Ectodermal cell (in vitro differentiated cells): ENCODE measurements at regions not wholly inside any gene's neighbourhood (a gene's known extent, or its start where the extent isn't known, plus 50 kb on each side); places are given as distances from the start of the nearest gene placed in this dataset.
"Not testable (repeated sequence)": the region's sequence is repeated elsewhere in the genome, so short reads cannot be mapped to it uniquely, and the experiment has no call there.

Experiments used
- H3K27ac ChIP-seq: 2 replicates; pipeline ENCODE4 v1.7.0; 2013; ENCODE audit warnings: mild to moderate bottlenecking, low read depth, low read length; ENCODE audit not compliant: insufficient read depth, poor library complexity, severe bottlenecking
- H3K27me3 ChIP-seq: 2 replicates; pipeline ENCODE4 v1.7.0; 2013; ENCODE audit warnings: mild to moderate bottlenecking, low read length; ENCODE audit not compliant: insufficient read depth, control insufficient read depth, poor library complexity, severe bottlenecking
- H3K36me3 ChIP-seq: one replicate; pipeline ENCODE4 v1.7.0; 2013; ENCODE audit warnings: low read length; ENCODE audit not compliant: control insufficient read depth, insufficient read depth
- H3K4me1 ChIP-seq: one replicate; pipeline ENCODE4 v1.7.0; 2013; ENCODE audit warnings: low read length; ENCODE audit not compliant: control insufficient read depth, insufficient read depth
- H3K4me3 ChIP-seq: 2 replicates; pipeline ENCODE4 v1.7.0; 2013; ENCODE audit warnings: low read depth, low read length, control low read depth; ENCODE audit not compliant: insufficient read depth
- H3K9me3 ChIP-seq: 2 replicates; pipeline ENCODE4 v1.7.0; 2013; ENCODE audit warnings: mild to moderate bottlenecking, low read length, moderate library complexity; ENCODE audit not compliant: control insufficient read depth
- WGBS, 2 experiments: methylation state at CpG; one replicate each; pipeline ENCODE4 v1.1.7; 2013; ENCODE audit warnings: missing lambda C conversion rate in 2 of 2; 5-methylcytosine and 5-hydroxymethylcytosine counted together

DNA sequence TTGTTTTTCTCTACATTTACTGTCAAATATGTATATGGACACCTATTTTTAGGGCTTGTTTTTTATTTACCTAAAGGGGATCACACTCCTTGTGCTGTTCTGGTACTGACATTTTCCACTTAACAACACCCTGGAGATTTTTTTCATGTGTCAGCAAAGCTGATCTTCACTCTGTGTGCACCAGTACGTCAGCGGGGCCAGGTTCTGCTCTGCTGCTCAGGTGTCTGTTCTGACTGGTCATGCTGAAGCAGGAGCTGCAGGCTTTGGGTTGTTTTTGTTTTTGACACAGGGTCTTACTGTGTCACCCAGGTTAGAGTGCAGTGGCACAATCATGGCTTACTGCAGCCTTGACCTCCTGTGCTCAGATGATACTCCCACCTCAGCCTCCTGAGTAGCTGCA lies 81.9 kb upstream of the CCND2 start:
- no peaks in the 10 kb centered on the region for H3K4me1 ChIP-seq
- H3K27me3 ChIP-seq: no peaks in the 10 kb centered on the region
- H3K4me3 ChIP-seq: no peak overlapping the region
- H3K36me3 ChIP-seq: no peaks in the 10 kb centered on the region
- 94% methylated on average over 2 of the region's 2 CpGs for WGBS, 2 experiments
- no peak overlapping the region for H3K27ac ChIP-seq
- no peaks in the 10 kb centered on the region for H3K9me3 ChIP-seq

- Histone ChIP-seq H3K9me3 (no peaks in the 10 kb centered on the region), H3K4me3 (no peak overlapping the region), H3K36me3 (no peaks in the 10 kb centered on the region), H3K27me3 (no peaks in the 10 kb centered on the region), H3K4me1 (no peaks in the 10 kb centered on the region), H3K27ac (no peak overlapping the region)
- WGBS, 2 experiments: 89 to 90% methylated on average over 3 of the region's 3 CpGs
These were observed 82.4 kb upstream of the CCND2 start for GRCh38 chr12:4191149-4191548.

- no peak overlapping the region for H3K4me3 ChIP-seq
- no peaks in the 10 kb centered on the region for H3K9me3 ChIP-seq
- no peaks in the 10 kb centered on the region for H3K36me3 ChIP-seq
- no peaks in the 10 kb centered on the region for H3K4me1 ChIP-seq
- no peak overlapping the region for H3K27ac ChIP-seq
- H3K27me3 ChIP-seq: no peaks in the 10 kb centered on the region
- WGBS, 2 experiments: 89 to 91% methylated on average over 4 to 5 of the region's 5 CpGs
These were observed 83.0 kb upstream of the CCND2 start for GRCh38 chr12:4190366-4191063.

DNA sequence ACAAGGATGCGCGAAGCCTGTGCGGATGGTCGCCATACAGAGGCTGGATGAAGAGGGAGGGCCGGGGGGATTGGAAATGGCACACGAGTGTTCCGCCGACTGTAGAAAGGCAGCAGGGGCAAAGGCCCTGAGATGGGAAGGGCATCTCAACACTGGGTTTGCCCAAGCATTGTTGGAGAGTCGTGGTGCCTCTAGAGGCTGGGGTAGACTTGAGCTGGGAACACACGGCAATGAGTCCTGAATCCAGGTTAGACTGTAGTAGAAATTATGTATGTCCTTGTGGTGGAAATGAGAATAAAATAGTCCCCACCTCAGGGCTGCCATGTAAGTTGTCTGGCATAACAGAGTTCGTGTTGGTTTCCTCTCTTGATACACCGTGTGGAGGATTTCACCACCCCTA lies 83.8 kb upstream of the CCND2 start:
- WGBS, 2 experiments: 94% methylated on average over 12 of the region's 12 CpGs

DNA sequence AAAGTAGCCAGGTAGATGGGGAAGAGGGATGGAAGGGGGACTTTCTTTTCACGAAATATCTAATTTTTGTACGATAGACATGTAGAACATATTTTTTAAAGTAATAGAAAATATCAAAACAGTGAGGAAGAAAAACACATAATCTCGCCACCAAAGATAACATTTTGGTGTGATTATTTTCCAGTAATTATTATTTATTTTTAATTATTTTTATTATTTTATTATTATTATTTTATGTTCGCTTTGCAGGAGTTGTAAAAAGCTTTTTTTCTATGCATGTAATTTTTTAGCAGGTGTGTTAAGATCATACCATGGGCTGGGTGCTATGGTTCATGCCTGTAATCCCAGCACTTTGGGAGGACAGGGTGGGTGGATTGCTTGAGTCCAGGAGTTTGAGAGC lies 85.6 kb upstream of the CCND2 start:
- 93% methylated on average over 1 of the region's 4 CpGs; no CpG with 5 or more reads in 1 of the 2 experiments for WGBS, 2 experiments
- Histone ChIP-seq H3K4me3 (no peak overlapping the region), H3K27ac (no peak overlapping the region), H3K4me1 (no peaks in the 10 kb centered on the region), H3K27me3 (no peaks in the 10 kb centered on the region), H3K9me3 (no peaks in the 10 kb centered on the region), H3K36me3 (no peaks in the 10 kb centered on the region)

More for the DNA sequence above, 83.8 kb upstream of the CCND2 start:
- no peak overlapping the region for H3K4me3 ChIP-seq
- no peaks in the 10 kb centered on the region for H3K27me3 ChIP-seq
- H3K27ac ChIP-seq: no peak overlapping the region
- H3K4me1 ChIP-seq: no peaks in the 10 kb centered on the region
- H3K9me3 ChIP-seq: no peaks in the 10 kb centered on the region
- H3K36me3 ChIP-seq: no peaks in the 10 kb centered on the region

DNA sequence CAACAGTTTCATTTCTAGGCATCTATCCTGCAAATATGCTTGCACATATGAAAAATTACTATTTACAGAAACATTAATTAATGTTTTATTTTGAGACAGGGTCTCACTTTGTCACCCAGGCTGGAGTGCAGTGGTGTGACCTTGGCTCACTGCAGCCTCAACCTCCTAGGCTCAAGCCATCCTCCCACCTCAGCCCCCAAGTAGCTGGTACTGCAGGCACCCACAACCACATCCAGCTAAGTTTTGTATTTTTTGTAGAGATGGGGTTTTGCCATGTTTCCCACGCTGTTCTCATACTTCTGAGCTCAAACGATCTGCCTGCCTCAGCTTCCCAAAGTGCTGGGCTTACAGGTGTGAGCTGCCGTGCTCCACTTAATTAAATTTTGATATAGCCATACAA lies 86.2 kb upstream of the CCND2 start:
- H3K9me3 ChIP-seq, H3K4me1 ChIP-seq, H3K4me3 ChIP-seq, H3K27me3 ChIP-seq, H3K36me3 ChIP-seq, H3K27ac ChIP-seq: not testable (repeated sequence)
- 59 to 100% methylated on average over 2 to 3 of the region's 3 CpGs for WGBS, 2 experiments

DNA sequence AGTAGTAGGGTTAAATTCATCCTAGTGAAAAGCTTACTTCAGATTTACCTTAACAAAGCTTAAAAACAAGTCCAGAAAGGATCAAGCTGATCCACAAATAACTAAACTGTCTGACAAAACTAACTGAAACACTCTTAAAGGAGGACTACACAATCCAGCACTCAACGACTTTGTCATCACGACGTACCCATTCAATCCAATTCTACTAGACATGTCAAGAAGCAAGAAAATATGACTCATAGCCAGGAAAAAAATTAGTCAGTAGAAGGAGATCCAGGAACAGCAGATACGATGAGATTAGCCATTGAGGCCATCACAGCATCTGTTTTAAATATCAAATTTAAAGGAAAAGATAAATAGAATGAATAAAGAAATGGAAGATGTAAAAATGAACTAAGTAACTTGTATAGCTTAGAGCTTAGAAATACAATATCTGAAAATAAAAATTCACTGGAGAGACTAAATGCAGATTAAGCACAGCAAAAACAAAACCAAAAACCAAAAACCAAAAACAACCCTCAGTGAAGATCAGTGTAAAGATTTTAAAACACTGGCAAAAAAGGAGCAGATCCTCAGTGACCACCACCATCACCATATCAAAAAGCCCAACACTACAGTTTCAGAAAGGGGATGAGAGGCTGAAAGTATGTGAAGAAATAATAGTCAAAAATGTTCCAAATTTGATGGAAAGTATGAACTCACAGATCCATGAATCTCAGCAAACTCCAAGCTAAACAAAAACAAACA lies 95.0 kb upstream of the CCND2 start:
- Histone ChIP-seq H3K4me1 (no peaks in the 10 kb centered on the region), H3K27ac (no peak overlapping the region), H3K9me3 (no peaks in the 10 kb centered on the region), H3K27me3 (no peaks in the 10 kb centered on the region), H3K4me3 (no peak overlapping the region), H3K36me3 (no peaks in the 10 kb centered on the region)
- 94 to 95% methylated on average over 4 of the region's 4 CpGs for WGBS, 2 experiments

GRCh38 chr12:4177262-4177661 lies 96.3 kb upstream of the CCND2 start:
- H3K36me3 ChIP-seq: no peaks in the 10 kb centered on the region

DNA sequence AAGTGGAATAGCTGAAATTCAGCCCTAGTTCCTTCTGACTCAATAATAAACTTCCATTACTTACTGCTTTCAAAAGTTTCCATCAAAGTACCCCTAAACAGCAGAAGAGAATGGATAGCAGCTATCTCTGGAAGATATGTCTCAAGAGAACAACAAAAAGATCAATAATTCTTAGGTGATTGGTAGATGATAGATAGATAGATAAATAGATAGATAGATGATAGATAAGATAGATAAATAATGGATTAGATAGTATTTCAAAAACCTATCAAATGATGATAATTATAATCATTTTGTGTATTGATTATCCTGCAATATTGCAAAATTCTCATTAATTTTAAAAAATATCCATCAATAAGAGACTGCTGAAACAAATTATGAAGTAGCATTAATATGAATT lies 97.4 kb upstream of the CCND2 start:
- Histone ChIP-seq H3K36me3 (no peaks in the 10 kb centered on the region), H3K27ac (no peak overlapping the region), H3K9me3 (no peaks in the 10 kb centered on the region), H3K4me1 (no peaks in the 10 kb centered on the region), H3K4me3 (no peak overlapping the region), H3K27me3 (no peaks in the 10 kb centered on the region)

More at GRCh38 chr12:4177262-4177661, 96.3 kb upstream of the CCND2 start:
- Histone ChIP-seq H3K27ac (no peak overlapping the region), H3K27me3 (no peaks in the 10 kb centered on the region), H3K4me3 (no peak overlapping the region), H3K4me1 (no peaks in the 10 kb centered on the region), H3K9me3 (no peaks in the 10 kb centered on the region)
- 92 to 98% methylated on average over 1 to 2 of the region's 2 CpGs for WGBS, 2 experiments

GRCh38 chr12:4174417-4174816 lies 99.1 kb upstream of the CCND2 start:
- 80 to 85% methylated on average over 3 of the region's 3 CpGs for WGBS, 2 experiments
- H3K27ac ChIP-seq: no peak overlapping the region
- no peaks in the 10 kb centered on the region for H3K36me3 ChIP-seq
- no peaks in the 10 kb centered on the region for H3K27me3 ChIP-seq
- H3K4me3 ChIP-seq: no peak overlapping the region
- H3K9me3 ChIP-seq: no peaks in the 10 kb centered on the region
- H3K4me1 ChIP-seq: no peaks in the 10 kb centered on the region
